ENCODE measurements at regions not wholly inside any gene's neighbourhood (a gene's known extent, or its start where the extent isn't known, plus 50 kb on each side); places are given as distances from the start of the nearest gene placed in this dataset.

GRCh38 chr17:74107107-74107506 is 96.4 kb upstream of the RPL38 start:
- TF ChIP-seq CTCF (IDR thresholded peaks at IDR 0.05; ENCODE audit: poor library complexity, severe bottlenecking) (no peak), REST (IDR thresholded peaks at IDR 0.05; ENCODE audit: borderline replicate concordance) (no peak), EZH2 (IDR thresholded peaks at IDR 0.05; ENCODE audit: borderline replicate concordance, insufficient read depth, low read length, poor library complexity, severe bottlenecking) (no peak), SMC3 (conservative IDR thresholded peaks at IDR 0.05; ENCODE audit: poor library complexity) (no peak), RAD21 (conservative IDR thresholded peaks at IDR 0.05) (no peak), EP300 (conservative IDR thresholded peaks at IDR 0.05; ENCODE audit: poor library complexity, severe bottlenecking) (no peak), TAF1 (IDR thresholded peaks at IDR 0.05; ENCODE audit: low read depth) (no peak), POLR2AphosphoS5 (IDR thresholded peaks at IDR 0.05) (no peak)

Measured in neural cell (in vitro differentiated cells).